DOHH2 (cell line): ENCODE measurements at regions not wholly inside any gene's neighbourhood (a gene's known extent, or its start where the extent isn't known, plus 50 kb on each side); places are given as distances from the start of the nearest gene placed in this dataset.

Experiments used
- H3F3A ChIP-seq: fragments of 200-600 bp; sonication (generic), shearing (Covaris generic); 2 replicates; pipeline ENCODE4 v1.6.0; 2016; ENCODE audit warnings: antibody characterized with exemption, mild to moderate bottlenecking; ENCODE audit not compliant: control insufficient read depth, insufficient read depth
- H3K27ac ChIP-seq: fragments of 200-600 bp; sonication (generic); 2 replicates; pipeline ENCODE4 v1.5.1; 2014; ENCODE audit warnings: low read depth, mild to moderate bottlenecking, low read length, moderate library complexity
- H3K27me3 ChIP-seq: fragments of 200-600 bp; sonication (generic); 2 replicates; pipeline ENCODE4 v1.6.1; 2014; ENCODE audit warnings: mild to moderate bottlenecking, low read length, mixed read lengths; ENCODE audit not compliant: control insufficient read depth
- H3K36me3 ChIP-seq: fragments of 200-600 bp; sonication (generic); 2 replicates; pipeline ENCODE4 v1.6.1; 2014; ENCODE audit warnings: mild to moderate bottlenecking, low read length, moderate library complexity, mixed read lengths; ENCODE audit not compliant: control insufficient read depth
- H3K4me1 ChIP-seq: fragments of 200-600 bp; sonication (generic); 2 replicates; pipeline ENCODE4 v1.6.1; 2014; ENCODE audit warnings: mild to moderate bottlenecking, low read length, mixed read lengths; ENCODE audit not compliant: control insufficient read depth
- H3K4me2 ChIP-seq: fragments of 200-600 bp; sonication (generic); 2 replicates; pipeline ENCODE4 v1.6.0; 2014; ENCODE audit warnings: mild to moderate bottlenecking, low read length, moderate library complexity
- H3K4me3 ChIP-seq: fragments of 200-600 bp; sonication (generic); 2 replicates; pipeline ENCODE4 v1.5.1; 2014; ENCODE audit warnings: mild to moderate bottlenecking, low read length, mixed read lengths
- H3K79me2 ChIP-seq: fragments of 200-600 bp; sonication (generic); 2 replicates; pipeline ENCODE4 v1.6.1; 2014; ENCODE audit warnings: mild to moderate bottlenecking, low read length, mixed read lengths; ENCODE audit not compliant: control insufficient read depth
- H3K9me2 ChIP-seq: fragments of 200-600 bp; sonication (generic); replicated peaks from 2 replicates; pipeline ENCODE4 v1.6.1; 2014; ENCODE audit warnings: mild to moderate bottlenecking, low read length, mixed read lengths; ENCODE audit not compliant: control insufficient read depth
- H3K9me3 ChIP-seq: fragments of 200-600 bp; sonication (generic); 2 replicates; pipeline ENCODE4 v1.6.1; 2014; ENCODE audit warnings: antibody characterized with exemption, low read length, mixed read lengths; ENCODE audit not compliant: control insufficient read depth, insufficient read depth
- H4K20me1 ChIP-seq: fragments of 200-600 bp; sonication (generic); 2 replicates; pipeline ENCODE4 v1.6.0; 2014; ENCODE audit warnings: low read depth, mild to moderate bottlenecking, antibody characterized with exemption, low read length, moderate library complexity; ENCODE audit not compliant: control insufficient read depth, insufficient read depth
- CTCF ChIP-seq: fragments of 200-600 bp; sonication (generic); IDR thresholded peaks from one replicate; pipeline ENCODE4 v1.5.1; 2014; ENCODE audit warnings: antibody characterized with exemption, mild to moderate bottlenecking, low read depth, low read length; ENCODE audit not compliant: poor library complexity, severe bottlenecking
- EZH2phosphoT487 ChIP-seq: fragments of 200-600 bp; sonication (generic); IDR thresholded peaks from 2 replicates; pipeline ENCODE4 v1.6.1; 2017; ENCODE audit warnings: borderline replicate concordance, mild to moderate bottlenecking, antibody characterized with exemption, low read length, moderate library complexity, mixed read lengths

GRCh38 chr3:459311-459670, 262.7 kb downstream of the CHL1 start:
- Histone ChIP-seq H3K9me3 (no peaks in the 10 kb centered on the region), H3F3A (no peaks in the 10 kb centered on the region)

GRCh38 chr3:461006-461405, 264.4 kb downstream of the CHL1 start:
- TF ChIP-seq CTCF (no peak), EZH2phosphoT487 (no peak)
- Histone ChIP-seq H3K9me2 (no peaks in the 10 kb centered on the region), H4K20me1 (no peaks in the 10 kb centered on the region), H3K9me3 (no peaks in the 10 kb centered on the region), H3K27me3 (no peaks in the 10 kb centered on the region), H3K4me2 (no peak overlapping the region), H3K36me3 (no peaks in the 10 kb centered on the region), H3F3A (no peaks in the 10 kb centered on the region), H3K27ac (no peak overlapping the region), H3K4me1 (no peaks in the 10 kb centered on the region), H3K79me2 (no peaks in the 10 kb centered on the region), H3K4me3 (no peak overlapping the region)

More at GRCh38 chr3:459311-459670, 262.7 kb downstream of the CHL1 start:
- H3K27me3 ChIP-seq: no peaks in the 10 kb centered on the region
- no peak overlapping the region for H3K4me2 ChIP-seq
- no peak for TF ChIP-seq CTCF
- TF ChIP-seq EZH2phosphoT487: no peak
- H3K27ac ChIP-seq: no peak overlapping the region
- H4K20me1 ChIP-seq: no peaks in the 10 kb centered on the region
- H3K9me2 ChIP-seq: no peaks in the 10 kb centered on the region
- H3K36me3 ChIP-seq: no peaks in the 10 kb centered on the region
- no peak overlapping the region for H3K4me3 ChIP-seq
- H3K79me2 ChIP-seq: no peaks in the 10 kb centered on the region
- no peaks in the 10 kb centered on the region for H3K4me1 ChIP-seq

- H3K4me2 ChIP-seq: no peak overlapping the region
Observed at GRCh38 chr3:462851-463250, 266.3 kb downstream of the CHL1 start.

More at GRCh38 chr3:462851-463250, 266.3 kb downstream of the CHL1 start:
- Histone ChIP-seq H3K9me3 (no peaks in the 10 kb centered on the region), H3K4me1 (no peaks in the 10 kb centered on the region), H3K9me2 (no peaks in the 10 kb centered on the region), H4K20me1 (no peaks in the 10 kb centered on the region), H3K36me3 (no peaks in the 10 kb centered on the region), H3K79me2 (no peaks in the 10 kb centered on the region), H3K27ac (no peak overlapping the region), H3F3A (no peaks in the 10 kb centered on the region), H3K27me3 (no peaks in the 10 kb centered on the region), H3K4me3 (no peak overlapping the region)
- TF ChIP-seq CTCF (no peak), EZH2phosphoT487 (no peak)
